Ascending aorta (tissue), 2 donors: ENCODE measurements at regions not wholly inside any gene's neighbourhood (a gene's known extent, or its start where the extent isn't known, plus 50 kb on each side); places are given as distances from the start of the nearest gene placed in this dataset.

Source experiments
- DNase-seq, 2 donors: peaks; one replicate each; pipeline ENCODE4 v3.0.0-alpha.2; 2019; ENCODE audit warnings: low spot score in 2 of 2
- H3K27ac ChIP-seq, 2 donors: fragments of 200-600 bp; sonication (generic); one replicate each; pipeline ENCODE4 v1.5.1; 2016 to 2017; ENCODE audit warnings: mild to moderate bottlenecking in 1 of 2
- H3K27me3 ChIP-seq: fragments of 200-600 bp; sonication (generic); one replicate; pipeline ENCODE4 v1.5.1; 2017
- H3K36me3 ChIP-seq, 2 donors: fragments of 200-600 bp; sonication (generic); one replicate each; pipeline ENCODE4 v1.5.1; 2016
- H3K4me1 ChIP-seq, 2 donors: fragments of 200-600 bp; sonication (generic); one replicate each; pipeline ENCODE4 v1.5.1; 2016 to 2017; ENCODE audit warnings: mild to moderate bottlenecking in 1 of 2
- H3K4me3 ChIP-seq, 2 donors: fragments of 200-600 bp; sonication (generic); one replicate each; pipeline ENCODE4 v1.5.1; 2016 to 2017; ENCODE audit warnings: mild to moderate bottlenecking in 1 of 2
- H3K9me3 ChIP-seq, 2 donors: fragments of 200-600 bp; sonication (generic); one replicate each; pipeline ENCODE4 v1.5.1; 2016
- CTCF ChIP-seq, 3 experiments: fragments of 200-600 bp in 2 of 3; fragments of 450-650 bp in 1 of 3; sonication (generic) in 2 of 3; IDR thresholded peaks; one replicate each; pipeline ENCODE4 v1.5.1; 2016 to 2019; ENCODE audit warnings: antibody characterized with exemption in 3 of 3, mild to moderate bottlenecking in 1 of 3, moderate library complexity in 1 of 3
- intact Hi-C: fragments of 100-400 bp; cut with DNase I; formaldehyde crosslinking; loops from one replicate; pipeline ENCODE4 v1.15.1; 2023

GRCh38 chr15:37856109-37856508 is 78.3 kb upstream of the TMCO5A start:
- DNase-seq, result no peak
- intact Hi-C loops, result no loop called here

GRCh38 chr15:37860896-37861295 is 73.5 kb upstream of the TMCO5A start:
- H3K9me3 ChIP-seq, result no peaks in the 10 kb centered on the region
- TF ChIP-seq CTCF (IDR thresholded peaks at IDR 0.05), result no peak
- no peak overlapping the region for H3K4me3 ChIP-seq
- no peaks in the 10 kb centered on the region for H3K4me1 ChIP-seq
- H3K36me3 ChIP-seq, result no peaks in the 10 kb centered on the region
- no peak for DNase-seq
- intact Hi-C loops, result no loop called here
- no peaks in the 10 kb centered on the region for H3K27me3 ChIP-seq
- H3K27ac ChIP-seq, result no peak overlapping the region

More at GRCh38 chr15:37856109-37856508, 78.3 kb upstream of the TMCO5A start:
- H3K9me3 ChIP-seq, result no peaks in the 10 kb centered on the region
- H3K27me3 ChIP-seq, result no peaks in the 10 kb centered on the region
- H3K4me1 ChIP-seq, result no peaks in the 10 kb centered on the region
- H3K36me3 ChIP-seq, result no peaks in the 10 kb centered on the region
- TF ChIP-seq CTCF (IDR thresholded peaks at IDR 0.05), result no peak
- H3K4me3 ChIP-seq, result no peak overlapping the region
- no peak overlapping the region for H3K27ac ChIP-seq

- no peak for TF ChIP-seq CTCF (IDR thresholded peaks at IDR 0.05)
- no peak for DNase-seq
- Histone ChIP-seq H3K4me1 (no peaks in the 10 kb centered on the region), H3K9me3 (no peaks in the 10 kb centered on the region), H3K4me3 (no peak overlapping the region), H3K27ac (no peak overlapping the region), H3K27me3 (no peaks in the 10 kb centered on the region), H3K36me3 (no peaks in the 10 kb centered on the region)
- intact Hi-C loops, result no loop called here
Measured at GRCh38 chr15:37865687-37866086, 68.8 kb upstream of the TMCO5A start.

GRCh38 chr15:37870711-37871110 is 63.7 kb upstream of the TMCO5A start:
- no peak overlapping the region for H3K27ac ChIP-seq
- H3K27me3 ChIP-seq, result no peaks in the 10 kb centered on the region
- no peaks in the 10 kb centered on the region for H3K4me1 ChIP-seq
- DNase-seq, result no peak
- H3K9me3 ChIP-seq, result no peaks in the 10 kb centered on the region
- intact Hi-C loops, result no loop called here
- no peak overlapping the region for H3K4me3 ChIP-seq
- H3K36me3 ChIP-seq, result no peaks in the 10 kb centered on the region
- TF ChIP-seq CTCF (IDR thresholded peaks at IDR 0.05), result no peak

GRCh38 chr15:37872661-37873060 is 61.8 kb upstream of the TMCO5A start:
- no peak for DNase-seq
- no peak overlapping the region for H3K4me3 ChIP-seq
- no peak for TF ChIP-seq CTCF (IDR thresholded peaks at IDR 0.05)
- no peak overlapping the region for H3K27ac ChIP-seq
- no peaks in the 10 kb centered on the region for H3K4me1 ChIP-seq
- no peaks in the 10 kb centered on the region for H3K27me3 ChIP-seq
- intact Hi-C loops, result no loop called here
- H3K9me3 ChIP-seq, result no peaks in the 10 kb centered on the region
- H3K36me3 ChIP-seq, result no peaks in the 10 kb centered on the region

- no peak for TF ChIP-seq CTCF (IDR thresholded peaks at IDR 0.05)
- H3K27ac ChIP-seq, result no peak overlapping the region
- no peaks in the 10 kb centered on the region for H3K27me3 ChIP-seq
- H3K36me3 ChIP-seq, result no peaks in the 10 kb centered on the region
- no peaks in the 10 kb centered on the region for H3K4me1 ChIP-seq
- H3K4me3 ChIP-seq, result no peak overlapping the region
- H3K9me3 ChIP-seq, result no peaks in the 10 kb centered on the region
- intact Hi-C loops, result no loop called here
- no peak for DNase-seq
Measured at GRCh38 chr15:37873336-37873735, 61.1 kb upstream of the TMCO5A start.
